ENCODE measurements at regions not wholly inside any gene's neighbourhood (a gene's known extent, or its start where the extent isn't known, plus 50 kb on each side); places are given as distances from the start of the nearest gene placed in this dataset.

DNA sequence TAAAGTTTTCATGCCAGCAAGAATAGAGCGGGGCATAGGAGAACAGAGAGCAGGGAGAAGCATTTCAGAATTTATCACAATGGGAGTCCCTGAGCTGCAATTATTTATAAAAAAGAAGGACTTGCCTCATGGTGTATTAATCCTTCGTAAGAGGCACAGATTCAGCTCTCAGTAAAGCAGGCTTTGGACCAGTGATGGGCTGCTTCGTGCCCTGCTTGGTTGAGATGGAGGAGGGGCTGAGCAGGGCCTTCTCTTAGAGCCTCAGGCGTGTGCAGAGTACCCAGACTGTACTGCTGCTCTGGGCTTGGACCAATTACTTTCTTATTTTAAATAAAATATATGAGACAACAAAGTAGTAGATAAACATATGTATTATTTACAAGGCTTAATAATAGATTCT, 265.7 kb upstream of the SLC10A2 start:
- POLR2A ChIA-PET = interaction anchor here (0.6 kb wide), 1 partner anchor 257 kb away, joined by 3 read pairs; no protein-coding TSS in a partner anchor
- CTCF ChIA-PET = interaction anchor here (1.3 kb wide), 1 partner anchor 19 kb away, joined by 3 read pairs; no protein-coding TSS in a partner anchor
- DNase-seq (ENCODE audit: extremely low spot score) = no peak
- TF ChIP-seq, protein P1, sequence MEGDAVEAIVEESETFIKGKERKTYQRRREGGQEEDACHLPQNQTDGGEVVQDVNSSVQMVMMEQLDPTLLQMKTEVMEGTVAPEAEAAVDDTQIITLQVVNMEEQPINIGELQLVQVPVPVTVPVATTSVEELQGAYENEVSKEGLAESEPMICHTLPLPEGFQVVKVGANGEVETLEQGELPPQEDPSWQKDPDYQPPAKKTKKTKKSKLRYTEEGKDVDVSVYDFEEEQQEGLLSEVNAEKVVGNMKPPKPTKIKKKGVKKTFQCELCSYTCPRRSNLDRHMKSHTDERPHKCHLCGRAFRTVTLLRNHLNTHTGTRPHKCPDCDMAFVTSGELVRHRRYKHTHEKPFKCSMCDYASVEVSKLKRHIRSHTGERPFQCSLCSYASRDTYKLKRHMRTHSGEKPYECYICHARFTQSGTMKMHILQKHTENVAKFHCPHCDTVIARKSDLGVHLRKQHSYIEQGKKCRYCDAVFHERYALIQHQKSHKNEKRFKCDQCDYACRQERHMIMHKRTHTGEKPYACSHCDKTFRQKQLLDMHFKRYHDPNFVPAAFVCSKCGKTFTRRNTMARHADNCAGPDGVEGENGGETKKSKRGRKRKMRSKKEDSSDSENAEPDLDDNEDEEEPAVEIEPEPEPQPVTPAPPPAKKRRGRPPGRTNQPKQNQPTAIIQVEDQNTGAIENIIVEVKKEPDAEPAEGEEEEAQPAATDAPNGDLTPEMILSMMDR (IDR thresholded peaks at IDR 0.05; ENCODE audit: control extremely low read depth, extremely low read depth, low read depth, missing control alignments) = no peak

DNA sequence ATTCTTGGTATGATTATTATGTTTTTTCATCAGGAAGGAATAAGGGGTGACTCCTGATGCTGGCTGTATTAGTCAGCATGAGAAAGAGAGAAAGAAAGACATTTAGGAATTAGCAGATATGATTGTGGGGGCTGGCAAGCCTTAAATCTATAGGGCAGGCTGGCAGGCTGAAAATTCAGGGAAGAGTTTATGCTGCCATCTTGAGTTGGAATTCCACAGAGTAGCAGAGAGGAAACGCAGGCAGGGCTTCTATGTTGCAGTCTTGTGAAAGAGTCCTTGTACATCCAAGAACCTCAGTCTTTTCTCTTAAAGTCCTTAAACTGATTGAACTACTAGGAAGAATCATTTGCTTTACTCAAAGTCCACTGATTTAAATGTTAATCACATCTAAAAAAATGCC, 262.7 kb upstream of the SLC10A2 start:
- ChIA-PET CTCF (no interaction called here), POLR2A (no interaction called here)
- no peak for DNase-seq (ENCODE audit: extremely low spot score)
- TF ChIP-seq, protein P1 (IDR thresholded peaks at IDR 0.05; ENCODE audit: control extremely low read depth, extremely low read depth, low read depth, missing control alignments) = no peak

DNA sequence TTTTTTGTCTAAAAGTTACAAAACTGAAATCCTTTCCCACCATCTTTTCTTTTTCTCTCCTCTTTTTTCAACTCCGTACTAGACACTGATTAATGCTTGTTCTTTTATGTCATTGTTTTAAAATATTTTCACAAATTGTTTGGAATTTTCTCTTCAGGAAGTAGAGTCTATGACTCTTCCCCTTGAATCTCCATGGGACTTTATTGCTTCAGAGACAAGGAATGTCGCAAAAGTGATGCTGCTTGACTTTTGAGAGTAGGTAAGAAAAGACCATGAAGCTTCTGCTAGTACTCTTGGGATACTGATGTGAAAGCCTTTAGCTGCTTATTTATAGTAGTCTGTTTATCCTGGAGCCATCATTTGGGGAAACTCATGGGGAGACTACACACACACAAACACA, 260.1 kb upstream of the SLC10A2 start:
- DNase-seq (ENCODE audit: extremely low spot score) = no peak
- TF ChIP-seq, protein P1 (IDR thresholded peaks at IDR 0.05; ENCODE audit: control extremely low read depth, extremely low read depth, low read depth, missing control alignments) = no peak
- ChIA-PET CTCF (interaction anchor here (2.2 kb wide), 1 partner anchor 14 kb away, joined by 5 read pairs; no protein-coding TSS in a partner anchor), POLR2A (no interaction called here)

DNA sequence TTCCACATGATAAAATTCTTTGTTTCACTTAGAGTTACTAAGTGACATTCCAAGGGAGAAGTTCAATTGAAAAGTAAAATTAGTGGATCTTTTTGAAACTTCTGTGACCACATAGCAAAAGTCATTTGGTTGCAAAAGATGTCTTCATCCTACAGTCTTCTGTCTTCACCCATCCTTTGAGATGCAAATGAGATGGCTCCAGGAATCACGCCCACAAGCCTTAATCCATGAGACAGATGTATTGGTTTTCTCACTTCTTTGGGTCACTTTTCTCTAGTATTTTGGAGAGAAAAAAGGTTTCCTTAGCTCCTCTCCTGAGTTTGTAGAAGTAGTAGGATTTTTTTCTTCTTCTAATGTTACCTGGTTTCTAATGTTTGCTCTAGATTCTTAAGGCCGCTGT, 259.5 kb upstream of the SLC10A2 start:
- ChIA-PET POLR2A (no interaction called here), CTCF (no interaction called here)
- TF ChIP-seq, protein P1 (IDR thresholded peaks at IDR 0.05; ENCODE audit: control extremely low read depth, extremely low read depth, low read depth, missing control alignments) = no peak
- DNase-seq (ENCODE audit: extremely low spot score) = no peak

DNA sequence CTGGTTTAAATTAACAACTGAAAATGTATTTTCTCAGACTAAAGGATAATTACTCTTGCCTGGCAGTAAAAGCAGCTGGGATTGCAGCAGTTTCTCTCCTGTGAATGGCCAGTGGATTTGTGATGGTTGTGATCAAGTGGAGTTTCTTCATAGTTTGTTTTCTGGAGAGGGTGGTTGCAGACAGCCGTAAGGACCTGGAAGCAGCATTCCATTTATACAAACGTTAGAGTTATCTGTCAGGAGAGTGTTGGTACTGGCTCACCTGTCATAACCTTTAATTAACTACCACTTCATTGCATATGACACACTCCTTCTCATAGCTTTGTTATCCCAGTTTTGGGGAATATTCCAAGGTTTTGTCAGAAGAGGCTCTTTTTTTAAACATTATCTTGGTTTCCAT, 258.4 kb upstream of the SLC10A2 start:
- ChIA-PET CTCF (no interaction called here), POLR2A (no interaction called here)
- TF ChIP-seq, protein P1 (IDR thresholded peaks at IDR 0.05; ENCODE audit: control extremely low read depth, extremely low read depth, low read depth, missing control alignments) = no peak
- DNase-seq (ENCODE audit: extremely low spot score) = no peak

DNA sequence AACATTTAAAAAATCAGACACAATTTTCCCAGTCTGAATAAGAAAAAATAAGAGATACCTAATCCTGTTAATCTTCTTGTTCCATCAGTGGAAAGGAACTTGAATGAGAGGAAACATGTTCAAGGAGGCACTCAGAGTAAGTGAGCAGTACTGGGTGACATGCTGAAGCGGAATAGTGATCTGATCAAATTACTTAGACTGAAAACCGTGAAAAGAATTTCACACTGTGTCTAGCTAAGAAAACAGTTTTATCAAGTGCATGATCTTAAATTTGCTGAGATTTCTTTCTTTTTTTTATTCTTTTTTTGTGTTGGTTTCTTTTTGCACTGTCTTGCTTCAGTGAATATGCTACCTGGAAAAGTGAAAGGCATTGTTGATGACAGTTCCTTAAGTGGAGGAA, 249.5 kb upstream of the SLC10A2 start:
- ChIA-PET POLR2A (no interaction called here), CTCF (interaction anchor here (1.5 kb wide), 1 partner anchor 14 kb away, joined by 3 read pairs; no protein-coding TSS in a partner anchor)
- DNase-seq (ENCODE audit: extremely low spot score) = no peak
- TF ChIP-seq, protein P1 (IDR thresholded peaks at IDR 0.05; ENCODE audit: control extremely low read depth, extremely low read depth, low read depth, missing control alignments) = no peak

DNA sequence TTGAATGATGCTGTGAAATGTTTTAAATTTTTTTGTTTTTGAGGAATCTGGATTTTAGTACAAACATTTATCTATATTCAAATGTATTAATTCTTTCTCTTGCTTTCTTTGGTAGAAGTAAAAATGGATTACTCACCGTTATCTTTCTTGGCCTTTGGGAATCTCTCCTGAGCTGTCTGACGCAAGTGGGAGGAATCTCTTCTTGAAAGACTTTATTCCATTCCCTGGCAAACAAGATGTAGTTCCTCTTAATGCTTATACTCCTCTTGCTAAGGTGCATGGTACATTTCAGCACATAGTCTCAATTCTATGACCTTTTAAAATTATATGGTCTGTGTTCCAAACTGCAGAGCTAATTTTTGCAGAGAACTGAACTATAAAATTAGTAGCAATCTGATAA, 246.2 kb upstream of the SLC10A2 start:
- no peak for DNase-seq (ENCODE audit: extremely low spot score)
- ChIA-PET POLR2A (no interaction called here), CTCF (interaction anchor here (1.0 to 1.6 kb wide), 4 partner anchors 10 to 18 kb away, joined by 3 to 5 read pairs (median 4); no protein-coding TSS in a partner anchor)
- TF ChIP-seq, protein P1 (IDR thresholded peaks at IDR 0.05; ENCODE audit: control extremely low read depth, extremely low read depth, low read depth, missing control alignments) = no peak
